Stimulated activated naive CD8-positive, alpha-beta T cell treated with anti-CD3 and anti-CD28 coated beads, Interleukin-15, amount 100 ng/mL, for 72 hours (primary cell): ENCODE measurements at regions not wholly inside any gene's neighbourhood (a gene's known extent, or its start where the extent isn't known, plus 50 kb on each side); places are given as distances from the start of the nearest gene placed in this dataset.
"Not testable (repeated sequence)": the region's sequence is repeated elsewhere in the genome, so short reads cannot be mapped to it uniquely, and the experiment has no call there.

Experiments
- ATAC-seq: fragments of 150-1000 bp; cut with Tn5 transposase; 2 replicates; pipeline ENCODE4 v1.10.0; 2021; ENCODE audit warnings: mild to moderate bottlenecking, moderate library complexity
- DNase-seq, 2 donors: peaks; one replicate each; pipeline ENCODE4 v3.0.0; 2021 to 2022
- H3K27ac Mint-ChIP-seq, 2 donors: one replicate each; pipeline ENCODE4 v1.8.0; 2022; ENCODE audit warnings: mild to moderate bottlenecking in 2 of 2, mixed read lengths in 2 of 2, moderate library complexity in 2 of 2
- H3K27me3 Mint-ChIP-seq: one replicate; pipeline ENCODE4 v1.8.0; 2022; ENCODE audit warnings: mixed read lengths
- H3K4me1 Mint-ChIP-seq: one replicate; pipeline ENCODE4 v1.8.0; 2022; ENCODE audit warnings: mild to moderate bottlenecking, mixed read lengths
- H3K4me3 Mint-ChIP-seq, 2 donors: one replicate each; pipeline ENCODE4 v1.8.0; 2022; ENCODE audit warnings: mild to moderate bottlenecking in 2 of 2, mixed read lengths in 2 of 2, moderate library complexity in 1 of 2
- H3K9me3 Mint-ChIP-seq, 2 donors: one replicate each; pipeline ENCODE4 v1.8.0; 2022; ENCODE audit warnings: mixed read lengths in 2 of 2

- Mint-ChIP-seq H3K9me3 (peaks cover 13% of the 10 kb centered on the region in 2 donors), H3K4me3 (no peak overlapping the region), H3K4me1 (no peaks in the 10 kb centered on the region), H3K27me3 (peaks cover 8% of the 10 kb centered on the region), H3K27ac (no peak overlapping the region)
- ATAC-seq (no peak), DNase-seq (no peak)
These were observed 121.2 kb upstream of the PTPN3 start for GRCh38 chr9:109619310-109619709.

GRCh38 chr9:109624143-109624542 is 126.0 kb upstream of the PTPN3 start:
- H3K4me3 Mint-ChIP-seq = no peak overlapping the region
- no peaks in the 10 kb centered on the region for H3K27me3 Mint-ChIP-seq
- no peak for ATAC-seq
- H3K27ac Mint-ChIP-seq = no peak overlapping the region
- no peaks in the 10 kb centered on the region for H3K4me1 Mint-ChIP-seq
- no peak for DNase-seq
- peaks cover 8 to 10% of the 10 kb centered on the region in 2 donors for H3K9me3 Mint-ChIP-seq

DNA sequence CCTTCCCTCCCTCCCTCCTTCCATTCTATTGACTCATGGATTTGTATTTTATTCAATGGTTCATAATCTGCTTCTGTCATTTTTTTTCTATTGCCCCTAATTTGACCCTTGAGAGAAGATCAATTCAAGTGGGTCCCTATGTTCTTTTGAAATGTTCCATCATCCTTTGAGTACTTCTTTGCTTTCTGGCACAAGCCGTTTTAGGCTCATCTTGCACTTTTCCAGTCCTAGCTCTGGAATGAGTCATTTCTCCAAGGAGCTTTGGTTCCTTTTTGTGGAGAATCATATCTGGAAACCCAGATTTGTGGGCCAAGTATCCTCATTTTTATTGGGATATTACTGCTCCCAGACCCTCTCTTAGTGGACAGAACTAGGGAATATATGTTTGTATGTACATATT is 126.8 kb upstream of the PTPN3 start:
- Mint-ChIP-seq H3K9me3 (peaks cover 11 to 12% of the 10 kb centered on the region in 2 donors), H3K27ac (no peak overlapping the region), H3K4me3 (no peak overlapping the region), H3K27me3 (no peaks in the 10 kb centered on the region), H3K4me1 (no peaks in the 10 kb centered on the region)
- no peak for ATAC-seq
- no peak for DNase-seq

DNA sequence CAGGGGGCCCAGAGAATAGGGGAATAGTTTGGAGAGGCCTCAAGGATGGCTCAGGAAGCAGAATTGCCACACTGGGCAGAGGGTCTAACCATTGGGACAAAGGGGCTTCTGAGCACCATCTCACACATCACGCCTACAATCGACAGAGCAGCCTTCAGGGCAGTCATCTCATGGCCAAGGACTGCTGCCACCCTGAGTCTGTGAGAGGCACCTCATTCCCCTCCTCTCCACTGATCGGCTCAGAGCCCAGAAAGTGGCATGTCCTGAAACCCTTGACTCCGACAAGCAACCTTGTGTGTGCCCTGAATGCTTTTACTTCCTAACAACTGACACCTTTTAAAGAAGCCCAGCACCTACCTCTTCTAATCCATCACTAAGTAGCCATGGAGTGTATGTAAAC is 128.9 kb upstream of the PTPN3 start:
- H3K9me3 Mint-ChIP-seq = peaks cover 13 to 15% of the 10 kb centered on the region in 2 donors
- no peak overlapping the region for H3K27ac Mint-ChIP-seq
- ATAC-seq (no peak), DNase-seq (no peak)
- no peak overlapping the region for H3K4me3 Mint-ChIP-seq
- H3K27me3 Mint-ChIP-seq = no peaks in the 10 kb centered on the region
- H3K4me1 Mint-ChIP-seq = no peaks in the 10 kb centered on the region

DNA sequence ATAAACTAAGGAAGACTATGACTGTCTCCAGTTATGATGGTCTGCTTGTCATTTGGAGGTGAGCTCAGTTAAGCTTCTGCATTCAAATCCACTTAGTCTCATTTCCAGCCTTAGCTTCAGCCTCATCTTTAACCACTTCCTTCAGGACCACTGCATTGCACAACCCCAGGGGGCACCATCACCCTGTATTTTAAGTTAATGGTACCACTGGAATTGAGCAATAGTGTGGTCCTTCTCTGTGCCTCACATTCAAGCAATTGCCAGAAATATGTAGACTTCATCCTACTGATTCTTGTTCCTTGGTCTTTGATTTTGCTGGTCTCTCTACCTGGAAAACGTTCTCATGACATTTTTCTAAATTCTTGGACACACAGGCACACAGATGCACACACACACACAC is 131.5 kb upstream of the PTPN3 start:
- Mint-ChIP-seq H3K4me1 (no peaks in the 10 kb centered on the region), H3K4me3 (no peak overlapping the region), H3K27me3 (no peaks in the 10 kb centered on the region), H3K27ac (no peak overlapping the region), H3K9me3 (peaks cover 14 to 15% of the 10 kb centered on the region in 2 donors)
- DNase-seq = no peak
- ATAC-seq = no peak

GRCh38 chr9:109632817-109633216 is 134.7 kb upstream of the PTPN3 start:
- no peak for ATAC-seq
- H3K4me3 Mint-ChIP-seq = no peak overlapping the region
- H3K27me3 Mint-ChIP-seq = peaks cover 9% of the 10 kb centered on the region
- H3K4me1 Mint-ChIP-seq = no peaks in the 10 kb centered on the region
- no peak overlapping the region for H3K27ac Mint-ChIP-seq
- H3K9me3 Mint-ChIP-seq = peaks cover 7 to 16% of the 10 kb centered on the region in 2 donors
- DNase-seq = no peak

- Mint-ChIP-seq H3K27ac (no peak overlapping the region), H3K27me3 (peaks cover 49% of the 10 kb centered on the region), H3K4me3 (no peak overlapping the region), H3K4me1 (no peaks in the 10 kb centered on the region), H3K9me3 (peaks cover 4 to 7% of the 10 kb centered on the region in 2 donors)
- ATAC-seq = no peak
- no peak for DNase-seq
These were observed 140.1 kb upstream of the PALM2AKAP2 start for GRCh38 chr9:109639674-109640579.

- Mint-ChIP-seq H3K27me3 (peaks cover 49% of the 10 kb centered on the region), H3K27ac (no peak overlapping the region), H3K4me3 (no peak overlapping the region), H3K4me1 (no peaks in the 10 kb centered on the region), H3K9me3 (peaks cover 7% of the 10 kb centered on the region in 2 donors)
- no peak for ATAC-seq
- no peak for DNase-seq
These were observed 139.2 kb upstream of the PALM2AKAP2 start for GRCh38 chr9:109640580-109641371.

DNA sequence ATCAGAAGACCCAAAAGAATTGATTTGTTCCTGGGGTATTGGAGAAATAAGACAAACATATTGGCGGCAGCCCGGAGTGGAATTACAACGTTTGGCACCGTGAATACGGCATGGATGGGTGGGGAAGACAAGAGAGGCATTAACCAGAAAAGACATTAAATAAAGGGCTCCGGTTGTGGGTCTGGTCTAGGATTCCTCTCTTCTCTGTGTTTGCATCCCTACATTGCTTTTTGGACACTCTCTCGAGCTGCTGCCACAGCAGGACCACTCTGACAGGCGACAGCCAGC is 138.7 kb upstream of the PALM2AKAP2 start:
- Mint-ChIP-seq H3K27ac (no peak overlapping the region), H3K4me3 (no peak overlapping the region), H3K9me3 (peaks cover 7% of the 10 kb centered on the region in 2 donors), H3K4me1 (no peaks in the 10 kb centered on the region), H3K27me3 (peaks cover 49% of the 10 kb centered on the region)
- DNase-seq (no peak), ATAC-seq (no peak)

DNA sequence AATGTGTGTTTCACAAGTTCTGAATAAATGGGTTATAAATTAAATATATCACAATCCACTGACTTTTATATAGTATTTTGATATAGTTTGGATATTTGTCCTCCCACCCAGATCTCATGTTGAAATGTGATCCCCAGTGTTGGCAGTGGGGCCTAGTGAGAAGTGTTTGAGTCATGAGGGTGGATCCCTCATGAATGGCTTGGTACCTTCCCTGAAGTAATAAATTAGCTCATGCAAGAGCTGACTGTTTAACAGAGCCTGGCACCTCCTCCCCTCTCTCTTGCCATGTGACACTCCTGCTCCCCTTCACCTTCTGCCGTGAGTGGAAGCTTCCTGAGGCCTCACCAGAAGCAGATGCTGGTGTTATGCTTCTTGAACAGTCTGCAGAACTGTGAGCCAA is 127.9 kb upstream of the PALM2AKAP2 start:
- peaks cover 13 to 17% of the 10 kb centered on the region in 2 donors for H3K9me3 Mint-ChIP-seq
- DNase-seq = no peak
- no peaks in the 10 kb centered on the region for H3K4me1 Mint-ChIP-seq
- ATAC-seq = no peak
- no peak overlapping the region for H3K27ac Mint-ChIP-seq
- no peak overlapping the region for H3K4me3 Mint-ChIP-seq
- no peaks in the 10 kb centered on the region for H3K27me3 Mint-ChIP-seq

DNA sequence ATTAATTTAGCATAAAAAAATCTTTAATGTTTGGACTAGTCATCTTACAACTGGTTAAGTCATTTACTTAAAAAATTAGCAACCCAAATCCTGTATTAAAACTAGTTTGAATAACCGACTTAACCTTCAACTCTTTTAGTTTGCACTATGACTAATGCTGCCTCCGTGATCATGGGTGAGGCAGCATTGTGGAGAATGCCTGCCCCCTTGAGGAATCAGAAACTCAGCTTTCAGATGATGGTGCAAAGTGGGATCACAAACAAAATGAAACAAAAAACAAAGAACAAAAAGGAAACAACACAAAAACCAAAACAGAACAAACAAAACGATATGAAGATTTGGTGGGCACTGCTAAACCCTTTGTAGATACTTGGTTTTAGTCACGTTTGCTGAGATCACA is 127.0 kb upstream of the PALM2AKAP2 start:
- Mint-ChIP-seq H3K27me3 (no peaks in the 10 kb centered on the region), H3K9me3 (peaks cover 16 to 22% of the 10 kb centered on the region in 2 donors), H3K4me3 (no peak overlapping the region), H3K4me1 (no peaks in the 10 kb centered on the region), H3K27ac (no peak overlapping the region)
- DNase-seq (no peak), ATAC-seq (no peak)

- no peak for DNase-seq
- Mint-ChIP-seq H3K4me3 (no peak overlapping the region), H3K27me3 (no peaks in the 10 kb centered on the region), H3K4me1 (no peaks in the 10 kb centered on the region), H3K27ac (no peak overlapping the region), H3K9me3 (peaks cover 11 to 21% of the 10 kb centered on the region in 2 donors)
- no peak for ATAC-seq
These were observed 126.5 kb upstream of the PALM2AKAP2 start for GRCh38 chr9:109653470-109653869.

DNA sequence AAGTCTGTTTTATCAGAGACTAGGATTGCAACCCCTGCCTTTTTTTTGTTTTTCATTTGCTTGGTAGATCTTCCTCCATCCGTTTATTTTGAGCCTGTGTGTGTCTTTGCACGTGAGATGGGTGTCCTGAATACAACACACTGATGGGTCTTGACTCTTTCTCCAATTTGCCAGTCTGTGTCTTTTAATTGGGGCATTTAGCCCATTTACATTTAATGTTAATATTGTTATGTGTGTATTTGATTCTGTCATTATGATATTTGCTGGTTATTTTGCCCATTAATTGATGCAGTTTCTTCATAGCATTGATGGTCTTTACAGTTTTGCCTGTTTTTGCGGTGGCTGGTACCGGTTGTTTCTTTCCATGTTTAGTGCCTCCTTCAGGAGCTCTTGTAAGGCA is 116.0 kb upstream of the PALM2AKAP2 start:
- not testable (repeated sequence) for DNase-seq, H3K27ac Mint-ChIP-seq, ATAC-seq, H3K4me3 Mint-ChIP-seq, H3K4me1 Mint-ChIP-seq, H3K27me3 Mint-ChIP-seq
- peaks cover 24 to 31% of the 10 kb centered on the region in 2 donors for H3K9me3 Mint-ChIP-seq

DNA sequence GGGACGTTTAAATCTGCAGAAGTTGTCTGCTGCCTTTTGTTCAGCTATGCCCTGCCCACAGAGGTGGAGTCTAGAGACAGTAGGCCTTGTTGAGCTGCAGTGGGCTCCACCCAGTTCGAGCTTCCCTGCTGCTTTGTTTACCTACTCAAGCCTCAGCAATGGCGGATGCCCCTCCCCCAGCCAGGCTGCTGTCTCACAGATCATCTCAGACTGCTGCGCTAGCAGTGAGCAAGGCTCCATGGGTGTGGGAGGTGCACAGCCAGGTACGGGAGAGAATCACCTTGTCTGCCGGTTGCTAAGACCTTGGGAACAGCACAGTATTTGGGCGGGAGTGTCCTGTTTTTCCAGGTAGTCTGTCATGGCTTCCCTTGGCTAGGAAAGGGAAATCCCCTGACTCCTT is 114.3 kb upstream of the PALM2AKAP2 start:
- H3K27ac Mint-ChIP-seq, DNase-seq, H3K27me3 Mint-ChIP-seq, ATAC-seq, H3K4me3 Mint-ChIP-seq, H3K4me1 Mint-ChIP-seq: not testable (repeated sequence)
- H3K9me3 Mint-ChIP-seq = peaks cover 24 to 31% of the 10 kb centered on the region in 2 donors

DNA sequence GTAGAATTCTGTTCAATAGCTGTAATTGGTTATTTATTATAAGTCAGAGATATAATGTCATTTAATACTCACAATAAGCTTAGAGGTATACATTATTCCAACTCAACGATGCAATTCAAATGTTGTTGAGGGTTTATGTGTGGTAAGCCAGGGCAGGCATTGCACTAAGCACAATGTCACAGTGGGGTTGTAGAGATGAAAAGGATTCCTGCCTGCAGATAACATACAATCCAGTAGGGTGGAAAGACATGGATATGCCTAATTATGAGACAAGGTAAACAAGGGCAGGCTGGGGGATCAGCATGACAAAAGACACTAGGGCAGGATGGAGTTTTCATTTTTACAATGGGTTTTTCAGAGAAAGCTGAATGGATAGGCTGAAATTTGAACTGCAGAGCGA is 98.7 kb upstream of the PALM2AKAP2 start:
- Mint-ChIP-seq H3K4me1 (no peaks in the 10 kb centered on the region), H3K27me3 (no peaks in the 10 kb centered on the region), H3K4me3 (no peak overlapping the region), H3K9me3 (peaks cover 0 to 6% of the 10 kb centered on the region in 2 donors), H3K27ac (no peak overlapping the region)
- no peak for DNase-seq
- no peak for ATAC-seq

- Mint-ChIP-seq H3K27ac (no peak overlapping the region), H3K4me1 (no peaks in the 10 kb centered on the region), H3K27me3 (no peaks in the 10 kb centered on the region), H3K4me3 (no peak overlapping the region), H3K9me3 (peaks cover 0 to 6% of the 10 kb centered on the region in 2 donors)
- DNase-seq = no peak
- no peak for ATAC-seq
These were observed 97.8 kb upstream of the PALM2AKAP2 start for GRCh38 chr9:109682227-109682626.
